Heart right ventricle (tissue), 16 donors: ENCODE measurements at regions not wholly inside any gene's neighbourhood (a gene's known extent, or its start where the extent isn't known, plus 50 kb on each side); places are given as distances from the start of the nearest gene placed in this dataset.

Experiments
- ATAC-seq, 8 donors: fragments of 200-7000 bp; cut with Tn5 transposase; one replicate each; pipeline ENCODE4 v1.9.1; 2020; ENCODE audit warnings: mild to moderate bottlenecking in 8 of 8, moderate library complexity in 8 of 8, moderate number of reproducible peaks in 1 of 8
- DNase-seq, 2 donors: peaks; one replicate each; pipeline ENCODE4 v3.0.0-alpha.2; 2020
- H3K27ac ChIP-seq, 10 donors: fragments of 200-600 bp; sonication (generic) in 2 of 10; one replicate each; pipeline versions ENCODE4 v1.5.0 to v1.8.0; 2020 to 2022; ENCODE audit warnings: mild to moderate bottlenecking in 3 of 10
- H3K27me3 ChIP-seq, 7 donors: fragments of 200-600 bp; one replicate each; pipeline ENCODE4 v1.8.0; 2021 to 2022; ENCODE audit warnings: mild to moderate bottlenecking in 2 of 7
- H3K36me3 ChIP-seq, 9 donors: fragments of 200-600 bp; sonication (generic) in 1 of 9; one replicate each; pipeline versions ENCODE4 v1.5.0 to v1.8.0; 2020 to 2022; ENCODE audit warnings: mild to moderate bottlenecking in 2 of 9
- H3K4me1 ChIP-seq, 9 donors: fragments of 200-600 bp; sonication (generic) in 1 of 9; one replicate each; pipeline versions ENCODE4 v1.5.0 to v1.8.0; 2020 to 2022; ENCODE audit warnings: mild to moderate bottlenecking in 4 of 9
- H3K4me3 ChIP-seq, 10 donors: fragments of 200-600 bp; sonication (generic) in 2 of 10; one replicate each; pipeline versions ENCODE4 v1.5.0 to v1.8.0; 2020 to 2022; ENCODE audit warnings: mild to moderate bottlenecking in 7 of 10, moderate library complexity in 2 of 10
- H3K9me3 ChIP-seq, 11 donors: fragments of 200-600 bp in 10 of 11; sonication (generic) in 2 of 11; one replicate each; pipeline versions ENCODE4 v1.5.0 to v1.8.0; 2013 to 2022; ENCODE audit warnings: mild to moderate bottlenecking in 2 of 11, control low read depth in 1 of 11, moderate library complexity in 1 of 11
- WGBS, 2 donors: extraction: QIAGEN DNeasy Blood & Tissue Kit; methylation state at CpG; one replicate each; pipeline ENCODE4 v1.1.7; 2013; ENCODE audit warnings: inconsistent platforms in 1 of 2; 5-methylcytosine and 5-hydroxymethylcytosine counted together
- intact Hi-C, 10 donors: fragments of 100-400 bp; cut with DNase I; formaldehyde crosslinking; loops; one replicate each; pipeline versions ENCODE4 v1.11.1 to v1.14.2; 2022
- TF ChIP-seq, protein P1 (sequence below), 9 donors: fragments of 200-600 bp; sonication (generic) in 2 of 9; IDR thresholded peaks; one replicate each; pipeline versions ENCODE4 v1.5.0 to v1.8.0; 2021 to 2022; ENCODE audit warnings: antibody characterized with exemption in 9 of 9, mild to moderate bottlenecking in 5 of 9, moderate library complexity in 1 of 9
- donor health status: Arrhythmogenic right ventricular cardiomyopathy.
- donor health status: ischemic (EF 13 %, LVEDD 7.1; RV severe dilation, severe dysfunction).
- donor health status: healthy with polysubstance abuse.
- donor health status: DM: no; HTN: yes; CAD: no.
- donor health status: DM: no; HTN: no; CAD: no.
- donor health status: ischemic (EF 25% LVEDD 6.9; RV normal size, moderate dysfunction).
- donor health status: ischemic (EF 25% LVEDD 5.7; RV mildly dilated, moderate dysfunction).
- donor health status: healthy.
- donor health status: DM: yes; HTN: yes; CAD: no.
- donor health status: Ischemic cardiomyopathy.
- donor health status: ischemic (EF 35%, LVEDD 5.7; RV mildly dilated, moderate dysfunction).
- donor health status: nonischemic (EF 11% LVEDD 7.7; RV severe dilation, severe dysfunction).
- donor health status: DM: yes; HTN: yes; CAD: no.
- donor health status: PGD.
- donor health status: ischemic (EF 29% LVEDD 5.4; RV normal size, mild dysfunction).
- donor health status: nonischemic (EF 23%, LVEDD 6.1; RV moderate dilation, normal function).

DNA sequence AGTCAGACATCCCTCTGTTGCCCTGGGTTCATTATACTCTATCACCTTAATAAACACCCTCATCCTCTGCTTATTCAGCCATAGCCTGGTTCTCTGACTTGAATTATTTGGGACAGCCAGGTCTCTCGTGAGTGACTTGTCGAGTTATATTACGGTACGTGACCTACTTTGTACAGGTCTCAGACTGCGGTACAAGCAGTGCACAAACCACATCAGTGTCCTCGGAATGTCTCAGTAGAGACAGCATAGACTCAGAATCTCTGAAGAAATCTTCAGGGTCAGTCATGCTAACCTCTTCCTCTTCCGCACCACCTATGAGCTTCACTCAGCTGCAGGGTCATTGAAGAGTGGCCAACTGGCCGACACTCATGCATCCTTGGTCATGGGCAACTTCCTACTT is 860.8 kb downstream of the BCL11B start:
- Histone ChIP-seq H3K36me3 (no peaks in the 10 kb centered on the region), H3K4me3 (no peak overlapping the region), H3K4me1 (no peaks in the 10 kb centered on the region), H3K27ac (no peak overlapping the region), H3K27me3 (peaks cover 0 to 7% (median 0%) of the 10 kb centered on the region in 7 donors), H3K9me3 (no peaks in the 10 kb centered on the region)
- intact Hi-C loops, result no loop called here
- DNase-seq (no peak), ATAC-seq (no peak)
- TF ChIP-seq, protein P1, sequence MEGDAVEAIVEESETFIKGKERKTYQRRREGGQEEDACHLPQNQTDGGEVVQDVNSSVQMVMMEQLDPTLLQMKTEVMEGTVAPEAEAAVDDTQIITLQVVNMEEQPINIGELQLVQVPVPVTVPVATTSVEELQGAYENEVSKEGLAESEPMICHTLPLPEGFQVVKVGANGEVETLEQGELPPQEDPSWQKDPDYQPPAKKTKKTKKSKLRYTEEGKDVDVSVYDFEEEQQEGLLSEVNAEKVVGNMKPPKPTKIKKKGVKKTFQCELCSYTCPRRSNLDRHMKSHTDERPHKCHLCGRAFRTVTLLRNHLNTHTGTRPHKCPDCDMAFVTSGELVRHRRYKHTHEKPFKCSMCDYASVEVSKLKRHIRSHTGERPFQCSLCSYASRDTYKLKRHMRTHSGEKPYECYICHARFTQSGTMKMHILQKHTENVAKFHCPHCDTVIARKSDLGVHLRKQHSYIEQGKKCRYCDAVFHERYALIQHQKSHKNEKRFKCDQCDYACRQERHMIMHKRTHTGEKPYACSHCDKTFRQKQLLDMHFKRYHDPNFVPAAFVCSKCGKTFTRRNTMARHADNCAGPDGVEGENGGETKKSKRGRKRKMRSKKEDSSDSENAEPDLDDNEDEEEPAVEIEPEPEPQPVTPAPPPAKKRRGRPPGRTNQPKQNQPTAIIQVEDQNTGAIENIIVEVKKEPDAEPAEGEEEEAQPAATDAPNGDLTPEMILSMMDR (IDR thresholded peaks at IDR 0.05), result no peak
- 92 to 93% methylated on average over 8 of the region's 8 CpGs for WGBS, 2 donors

DNA sequence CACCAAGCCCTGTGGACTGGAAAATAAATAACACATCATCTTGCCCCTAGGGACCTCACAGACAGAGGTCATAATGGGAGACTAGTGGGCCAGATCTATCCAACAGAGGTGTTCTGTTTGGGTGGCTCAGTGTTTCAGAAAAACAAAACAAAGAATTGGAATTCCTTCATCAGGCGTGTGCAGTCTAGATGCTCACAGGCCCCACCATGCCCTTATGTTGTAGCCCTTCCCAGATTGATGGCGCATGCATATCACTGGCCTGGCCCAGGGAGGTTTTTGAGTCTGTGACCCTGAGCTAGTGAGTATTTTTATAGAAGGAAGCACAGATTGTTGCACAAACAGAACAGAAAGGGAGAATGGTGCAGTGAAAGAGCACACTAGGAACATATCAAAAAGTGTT is 859.6 kb downstream of the BCL11B start:
- WGBS, 2 donors, result 80 to 85% methylated on average over 2 of the region's 2 CpGs
- DNase-seq (no peak), ATAC-seq (no peak)
- Histone ChIP-seq H3K27ac (no peak overlapping the region), H3K27me3 (no peaks in the 10 kb centered on the region), H3K36me3 (no peaks in the 10 kb centered on the region), H3K9me3 (no peaks in the 10 kb centered on the region), H3K4me3 (no peak overlapping the region), H3K4me1 (no peaks in the 10 kb centered on the region)
- TF ChIP-seq, protein P1 (IDR thresholded peaks at IDR 0.05), result no peak
- intact Hi-C loops, result no loop called here

DNA sequence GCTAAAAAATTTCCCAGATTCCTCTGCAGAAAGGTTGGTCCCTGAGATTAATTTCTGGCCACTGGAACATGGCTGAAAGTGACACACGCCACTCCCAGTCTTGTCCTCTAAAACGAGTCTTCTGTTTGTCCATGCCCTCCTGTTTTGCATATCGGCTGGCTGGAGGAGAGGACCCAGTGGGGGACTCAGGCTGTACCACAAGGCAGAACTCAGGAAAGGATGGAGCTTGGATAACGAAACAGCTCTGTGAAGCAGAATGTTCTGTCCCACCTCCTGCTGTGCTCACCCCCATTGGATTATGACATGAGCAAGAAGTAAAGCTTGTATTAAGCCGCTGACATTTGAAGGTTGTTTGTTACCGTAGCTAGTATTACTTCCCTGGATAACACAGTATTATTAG is 856.2 kb downstream of the BCL11B start:
- WGBS, 2 donors, result 46 to 56% methylated on average over 6 of the region's 6 CpGs
- no peak for ATAC-seq

DNA sequence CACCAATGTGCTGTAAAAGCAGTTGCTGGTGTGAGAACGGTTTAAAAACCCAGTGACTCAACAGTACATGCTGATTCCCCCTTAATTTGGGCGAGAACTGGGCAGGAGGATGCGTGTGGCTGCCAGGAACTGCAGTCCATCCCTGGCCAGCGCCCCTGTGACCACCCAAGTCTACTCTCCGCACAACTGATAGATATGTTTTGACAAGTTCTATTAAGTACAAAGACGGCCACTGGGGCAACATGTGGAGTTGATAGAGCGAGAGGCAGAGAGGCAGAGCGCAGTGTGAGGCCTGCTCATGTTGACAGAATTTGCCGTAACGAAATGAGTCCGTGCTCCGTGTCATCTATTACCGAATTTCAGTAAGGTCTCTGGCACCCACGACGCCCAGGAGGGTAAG is 855.0 kb downstream of the BCL11B start:
- Histone ChIP-seq H3K27ac (no peak overlapping the region), H3K4me1 (no peaks in the 10 kb centered on the region), H3K9me3 (no peaks in the 10 kb centered on the region), H3K27me3 (no peaks in the 10 kb centered on the region), H3K4me3 (no peak overlapping the region), H3K36me3 (no peaks in the 10 kb centered on the region)
- intact Hi-C loops, result no loop called here
- ATAC-seq (no peak), DNase-seq (no peak)
- TF ChIP-seq, protein P1 (IDR thresholded peaks at IDR 0.05), result no peak
- WGBS, 2 donors, result 88 to 89% methylated on average over 15 of the region's 15 CpGs

More for the DNA sequence above, 856.2 kb downstream of the BCL11B start:
- Histone ChIP-seq H3K27me3 (no peaks in the 10 kb centered on the region), H3K4me3 (no peak overlapping the region), H3K4me1 (no peaks in the 10 kb centered on the region), H3K9me3 (no peaks in the 10 kb centered on the region), H3K27ac (no peak overlapping the region), H3K36me3 (no peaks in the 10 kb centered on the region)
- intact Hi-C loops, result no loop called here
- TF ChIP-seq, protein P1 (IDR thresholded peaks at IDR 0.05), result no peak
- no peak for DNase-seq
